KOPT-K1 (cell line): ENCODE measurements at regions not wholly inside any gene's neighbourhood (a gene's known extent, or its start where the extent isn't known, plus 50 kb on each side); places are given as distances from the start of the nearest gene placed in this dataset.

Experiments used
- H3K27ac ChIP-seq: fragments of 200-600 bp; sonication (generic); 2 replicates; pipeline ENCODE4 v1.5.1; 2016; ENCODE audit warnings: antibody characterized with exemption, mild to moderate bottlenecking, low read depth, low read length; ENCODE audit not compliant: poor library complexity, severe bottlenecking
- H3K36me3 ChIP-seq: fragments of 200-600 bp; sonication (generic); 2 replicates; pipeline ENCODE4 v1.5.1; 2017; ENCODE audit warnings: antibody characterized with exemption, mild to moderate bottlenecking, low read length, moderate library complexity; ENCODE audit not compliant: insufficient read depth
- H3K9me3 ChIP-seq: fragments of 200-600 bp; sonication (generic); 2 replicates; pipeline ENCODE4 v1.5.1; 2017; ENCODE audit warnings: antibody characterized with exemption, low read length, mild to moderate bottlenecking; ENCODE audit not compliant: insufficient read depth, poor library complexity, severe bottlenecking

- peak overlapping the region; percentile 55 for H3K27ac ChIP-seq
- peaks cover 1% of the 10 kb centered on the region for H3K9me3 ChIP-seq
- no peaks in the 10 kb centered on the region for H3K36me3 ChIP-seq
Measured at GRCh38 chr7:131007439-131008330, 273.7 kb upstream of the KLF14 start.

GRCh38 chr7:131008840-131009711 lies 275.1 kb upstream of the KLF14 start:
- H3K27ac ChIP-seq: no peak overlapping the region
- H3K9me3 ChIP-seq: no peaks in the 10 kb centered on the region
- H3K36me3 ChIP-seq: no peaks in the 10 kb centered on the region

- Histone ChIP-seq H3K27ac (peak overlapping the region; percentile 74), H3K36me3 (no peaks in the 10 kb centered on the region), H3K9me3 (no peaks in the 10 kb centered on the region)
Measured at GRCh38 chr7:131010029-131010716, 276.2 kb upstream of the KLF14 start.

GRCh38 chr7:131010717-131011431 lies 276.9 kb upstream of the KLF14 start:
- peak overlapping the region; percentile 74 for H3K27ac ChIP-seq
- H3K9me3 ChIP-seq: no peaks in the 10 kb centered on the region
- no peaks in the 10 kb centered on the region for H3K36me3 ChIP-seq

- no peaks in the 10 kb centered on the region for H3K9me3 ChIP-seq
- no peaks in the 10 kb centered on the region for H3K36me3 ChIP-seq
- H3K27ac ChIP-seq: peak overlapping the region; percentile 74
Measured at GRCh38 chr7:131011432-131011742, 277.4 kb upstream of the KLF14 start.

- Histone ChIP-seq H3K27ac (peak overlapping the region; percentile 74), H3K36me3 (no peaks in the 10 kb centered on the region), H3K9me3 (no peaks in the 10 kb centered on the region)
Measured at GRCh38 chr7:131011976-131012375, 278.0 kb upstream of the KLF14 start.

GRCh38 chr7:131012477-131013031 lies 278.5 kb upstream of the KLF14 start:
- peak overlapping the region; percentile 74 for H3K27ac ChIP-seq
- H3K9me3 ChIP-seq: no peaks in the 10 kb centered on the region
- no peaks in the 10 kb centered on the region for H3K36me3 ChIP-seq

- no peaks in the 10 kb centered on the region for H3K36me3 ChIP-seq
- H3K27ac ChIP-seq: peak overlapping the region; percentile 74
- no peaks in the 10 kb centered on the region for H3K9me3 ChIP-seq
Measured at GRCh38 chr7:131013716-131014115, 279.7 kb upstream of the KLF14 start.

GRCh38 chr7:131014906-131015656 lies 281.1 kb upstream of the KLF14 start:
- Histone ChIP-seq H3K9me3 (no peaks in the 10 kb centered on the region), H3K36me3 (no peaks in the 10 kb centered on the region), H3K27ac (no peak overlapping the region)

GRCh38 chr7:131015657-131015958 lies 281.6 kb upstream of the KLF14 start:
- no peak overlapping the region for H3K27ac ChIP-seq
- no peaks in the 10 kb centered on the region for H3K9me3 ChIP-seq
- no peaks in the 10 kb centered on the region for H3K36me3 ChIP-seq

- Histone ChIP-seq H3K36me3 (no peaks in the 10 kb centered on the region), H3K27ac (no peak overlapping the region), H3K9me3 (no peaks in the 10 kb centered on the region)
Measured at GRCh38 chr7:131016230-131016629, 282.2 kb upstream of the KLF14 start.

GRCh38 chr7:131019351-131019750 lies 285.3 kb upstream of the KLF14 start:
- H3K9me3 ChIP-seq: no peaks in the 10 kb centered on the region
- H3K36me3 ChIP-seq: no peaks in the 10 kb centered on the region
- no peak overlapping the region for H3K27ac ChIP-seq

GRCh38 chr7:131020759-131021261 lies 286.8 kb upstream of the KLF14 start:
- Histone ChIP-seq H3K9me3 (no peaks in the 10 kb centered on the region), H3K36me3 (no peaks in the 10 kb centered on the region), H3K27ac (no peak overlapping the region)

- H3K36me3 ChIP-seq: no peaks in the 10 kb centered on the region
- H3K27ac ChIP-seq: no peak overlapping the region
- no peaks in the 10 kb centered on the region for H3K9me3 ChIP-seq
Measured at GRCh38 chr7:131021460-131021859, 287.5 kb upstream of the KLF14 start.
